ENCODE measurements at regions not wholly inside any gene's neighbourhood (a gene's known extent, or its start where the extent isn't known, plus 50 kb on each side); places are given as distances from the start of the nearest gene placed in this dataset.

DNA sequence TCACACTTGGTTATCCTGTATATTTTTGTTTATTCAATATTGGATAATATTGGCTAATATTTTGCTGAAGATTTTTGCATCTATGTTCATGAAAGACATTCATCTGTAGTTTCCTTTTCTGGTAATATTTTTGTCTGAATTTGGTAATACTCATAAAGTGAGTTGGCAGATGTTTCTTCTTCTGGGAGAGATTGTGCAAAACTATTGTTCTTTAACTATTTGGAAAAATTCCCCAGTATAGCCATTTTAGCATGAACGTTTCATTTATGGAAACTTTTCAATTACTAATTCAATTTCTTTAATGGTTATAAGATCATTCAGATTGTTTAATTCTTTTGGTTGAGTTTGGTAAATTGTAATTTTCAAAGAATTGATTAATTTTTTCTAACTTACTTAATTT lies 560.8 kb upstream of the FZD8 start:
- no peaks in the 10 kb centered on the region for H3K9me3 ChIP-seq
- no peaks in the 10 kb centered on the region for H3K4me1 ChIP-seq
- H3K36me3 ChIP-seq: no peaks in the 10 kb centered on the region
- DNase-seq: no peak
- TF ChIP-seq, protein P1, sequence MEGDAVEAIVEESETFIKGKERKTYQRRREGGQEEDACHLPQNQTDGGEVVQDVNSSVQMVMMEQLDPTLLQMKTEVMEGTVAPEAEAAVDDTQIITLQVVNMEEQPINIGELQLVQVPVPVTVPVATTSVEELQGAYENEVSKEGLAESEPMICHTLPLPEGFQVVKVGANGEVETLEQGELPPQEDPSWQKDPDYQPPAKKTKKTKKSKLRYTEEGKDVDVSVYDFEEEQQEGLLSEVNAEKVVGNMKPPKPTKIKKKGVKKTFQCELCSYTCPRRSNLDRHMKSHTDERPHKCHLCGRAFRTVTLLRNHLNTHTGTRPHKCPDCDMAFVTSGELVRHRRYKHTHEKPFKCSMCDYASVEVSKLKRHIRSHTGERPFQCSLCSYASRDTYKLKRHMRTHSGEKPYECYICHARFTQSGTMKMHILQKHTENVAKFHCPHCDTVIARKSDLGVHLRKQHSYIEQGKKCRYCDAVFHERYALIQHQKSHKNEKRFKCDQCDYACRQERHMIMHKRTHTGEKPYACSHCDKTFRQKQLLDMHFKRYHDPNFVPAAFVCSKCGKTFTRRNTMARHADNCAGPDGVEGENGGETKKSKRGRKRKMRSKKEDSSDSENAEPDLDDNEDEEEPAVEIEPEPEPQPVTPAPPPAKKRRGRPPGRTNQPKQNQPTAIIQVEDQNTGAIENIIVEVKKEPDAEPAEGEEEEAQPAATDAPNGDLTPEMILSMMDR (IDR thresholded peaks at IDR 0.05): no peak
- no peak overlapping the region for H3K4me3 ChIP-seq
- no peak overlapping the region for H3K9ac ChIP-seq (ENCODE audit: low read depth in 2 of 2, low read length in 2 of 2)
- intact Hi-C loops (cut with DNase I): no loop called here
- no peak overlapping the region for H3K27ac ChIP-seq
- H3K27me3 ChIP-seq: no peaks in the 10 kb centered on the region

DNA sequence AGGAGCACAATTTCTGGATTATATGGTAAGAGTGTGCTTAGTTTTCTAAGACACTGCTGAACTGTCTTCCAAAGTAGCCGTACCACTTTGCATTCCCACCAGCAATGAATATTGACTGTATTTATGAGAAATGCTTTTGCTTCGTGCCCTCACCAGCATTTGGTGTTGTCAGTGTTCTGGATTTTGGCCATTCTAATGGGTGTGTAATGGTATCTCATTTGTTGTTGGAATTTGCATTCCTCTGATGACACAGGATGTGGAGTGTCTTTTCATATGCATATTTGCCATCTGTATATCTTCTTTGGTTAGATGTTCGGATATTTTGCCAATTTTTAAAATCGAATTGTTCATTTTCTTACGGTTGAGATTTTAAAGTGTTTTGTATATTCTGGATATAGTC lies 558.5 kb upstream of the FZD8 start:
- no peaks in the 10 kb centered on the region for H3K9me3 ChIP-seq
- DNase-seq: no peak
- H3K36me3 ChIP-seq: no peaks in the 10 kb centered on the region
- no peak overlapping the region for H3K9ac ChIP-seq (ENCODE audit: low read depth in 2 of 2, low read length in 2 of 2)
- intact Hi-C loops (cut with DNase I): no loop called here
- H3K4me3 ChIP-seq: no peak overlapping the region
- H3K4me1 ChIP-seq: no peaks in the 10 kb centered on the region
- H3K27ac ChIP-seq: no peak overlapping the region
- no peaks in the 10 kb centered on the region for H3K27me3 ChIP-seq
- TF ChIP-seq, protein P1 (IDR thresholded peaks at IDR 0.05): no peak

DNA sequence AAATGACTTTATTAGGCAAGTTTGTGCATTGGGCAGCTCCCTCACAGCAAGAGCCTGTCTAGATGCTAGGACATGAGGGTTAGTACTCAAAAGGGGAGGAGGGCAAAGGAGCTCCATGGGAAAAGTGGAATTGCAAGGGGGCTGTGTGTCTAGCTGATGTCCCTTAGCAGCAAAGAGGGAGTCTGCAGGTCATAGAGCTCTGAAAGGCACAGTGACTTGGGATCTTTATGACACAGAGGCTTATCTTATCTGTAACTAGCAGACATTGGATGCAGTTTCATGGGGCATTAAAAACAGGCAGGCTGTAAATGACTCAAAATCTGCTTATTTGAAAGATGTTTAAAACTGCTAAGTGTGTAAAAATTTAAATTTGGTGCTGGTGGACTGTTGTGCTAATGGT lies 556.2 kb upstream of the FZD8 start:
- no peak overlapping the region for H3K27ac ChIP-seq

DNA sequence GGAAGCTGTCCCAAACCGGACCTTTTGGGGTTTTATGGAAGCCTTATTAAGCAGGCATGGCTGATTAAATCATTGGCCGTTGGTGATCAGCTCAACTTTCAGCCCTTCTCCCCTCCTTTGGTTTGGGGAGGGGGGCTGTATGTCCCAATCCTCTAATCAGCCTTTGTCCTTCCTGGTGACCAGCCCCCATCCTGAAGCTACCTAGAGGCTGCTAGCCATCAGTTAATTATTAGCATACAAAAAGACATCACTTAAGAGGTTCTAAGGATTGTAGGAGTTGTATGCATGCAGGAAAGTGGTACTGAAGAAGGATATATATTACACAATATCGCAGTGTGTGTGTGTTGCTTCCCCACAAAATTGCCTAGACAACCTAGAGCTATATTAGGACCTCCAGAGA lies 553.3 kb upstream of the FZD8 start:
- H3K9ac ChIP-seq (ENCODE audit: low read depth in 2 of 2, low read length in 2 of 2): no peak overlapping the region
- intact Hi-C loops (cut with DNase I): no loop called here
- no peaks in the 10 kb centered on the region for H3K27me3 ChIP-seq
- TF ChIP-seq, protein P1 (IDR thresholded peaks at IDR 0.05): no peak
- DNase-seq: no peak
- H3K9me3 ChIP-seq: no peaks in the 10 kb centered on the region
- H3K27ac ChIP-seq: no peak overlapping the region
- H3K4me3 ChIP-seq: no peak overlapping the region
- no peaks in the 10 kb centered on the region for H3K36me3 ChIP-seq
- H3K4me1 ChIP-seq: no peaks in the 10 kb centered on the region

More for the DNA sequence above, 556.2 kb upstream of the FZD8 start:
- H3K4me3 ChIP-seq: no peak overlapping the region
- no peak overlapping the region for H3K9ac ChIP-seq (ENCODE audit: low read depth in 2 of 2, low read length in 2 of 2)
- intact Hi-C loops (cut with DNase I): no loop called here
- H3K9me3 ChIP-seq: no peaks in the 10 kb centered on the region
- no peak for DNase-seq
- no peaks in the 10 kb centered on the region for H3K27me3 ChIP-seq
- H3K4me1 ChIP-seq: no peaks in the 10 kb centered on the region
- H3K36me3 ChIP-seq: no peaks in the 10 kb centered on the region
- TF ChIP-seq, protein P1 (IDR thresholded peaks at IDR 0.05): no peak

DNA sequence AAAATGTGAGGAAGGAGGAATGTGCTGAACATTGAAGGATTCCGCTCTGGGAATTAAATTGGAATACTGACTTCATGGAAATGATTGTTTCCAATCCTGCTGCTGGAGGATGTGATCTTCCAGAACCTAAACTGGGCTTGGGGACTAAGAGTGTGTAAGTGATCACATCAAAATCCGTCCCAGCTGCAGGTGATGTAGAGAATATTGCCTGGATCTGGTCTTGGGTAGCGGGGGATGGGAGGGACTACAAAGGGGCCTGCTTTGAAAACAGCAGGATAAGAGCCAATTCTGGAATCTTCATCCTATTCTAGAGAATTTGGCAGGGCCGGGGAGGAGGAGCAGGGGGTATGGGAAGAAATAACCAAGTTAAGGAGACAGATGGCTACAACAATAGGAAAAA lies 552.2 kb upstream of the FZD8 start:
- Histone ChIP-seq H3K9me3 (no peaks in the 10 kb centered on the region), H3K27ac (no peak overlapping the region), H3K4me1 (no peaks in the 10 kb centered on the region), H3K9ac (ENCODE audit: low read depth in 2 of 2, low read length in 2 of 2) (no peak overlapping the region), H3K4me3 (no peak overlapping the region), H3K36me3 (no peaks in the 10 kb centered on the region), H3K27me3 (no peaks in the 10 kb centered on the region)
- DNase-seq: no peak
- intact Hi-C loops (cut with DNase I): no loop called here
- TF ChIP-seq, protein P1 (IDR thresholded peaks at IDR 0.05): no peak

DNA sequence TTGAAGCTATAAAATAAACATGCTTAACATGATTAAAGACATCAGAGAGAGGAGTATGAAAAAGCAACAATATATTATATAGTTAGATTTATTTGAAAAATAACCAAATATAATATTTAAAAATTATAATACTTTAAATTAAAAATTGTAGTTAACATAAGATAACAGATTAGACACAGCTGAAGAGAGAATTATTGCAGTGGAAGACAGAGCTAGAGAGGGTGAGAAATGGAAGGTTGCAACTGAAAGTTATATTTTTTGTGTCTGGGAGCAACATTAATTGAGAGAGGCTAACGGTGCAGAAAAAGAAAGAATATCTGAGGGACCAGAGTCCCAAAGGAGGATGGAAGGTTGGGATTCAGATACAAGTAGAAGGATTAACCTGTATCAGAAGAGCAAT lies 548.9 kb upstream of the FZD8 start:
- Histone ChIP-seq H3K36me3 (no peaks in the 10 kb centered on the region), H3K27me3 (no peaks in the 10 kb centered on the region), H3K27ac (no peak overlapping the region), H3K9me3 (no peaks in the 10 kb centered on the region), H3K4me1 (no peaks in the 10 kb centered on the region), H3K9ac (ENCODE audit: low read depth in 2 of 2, low read length in 2 of 2) (no peak overlapping the region), H3K4me3 (no peak overlapping the region)
- intact Hi-C loops (cut with DNase I): no loop called here
- DNase-seq: no peak
- TF ChIP-seq, protein P1 (IDR thresholded peaks at IDR 0.05): no peak
